ENCODE measurements at regions not wholly inside any gene's neighbourhood (a gene's known extent, or its start where the extent isn't known, plus 50 kb on each side); places are given as distances from the start of the nearest gene placed in this dataset.

GRCh38 chr3:181274025-181274424, 284.5 kb upstream of the DNAJC19 start:
- Histone ChIP-seq H3K9me3 (ENCODE audit: low read depth, low read length, poor library complexity, severe bottlenecking) (no peaks in the 10 kb centered on the region), H3K4me1 (ENCODE audit: insufficient read depth, low read length, poor library complexity, severe bottlenecking) (no peaks in the 10 kb centered on the region), H3K36me3 (ENCODE audit: insufficient read depth, low read length, poor library complexity, severe bottlenecking) (no peaks in the 10 kb centered on the region), H3K27ac (ENCODE audit: low read depth, low read length, poor library complexity, severe bottlenecking) (no peak overlapping the region), H3K4me3 (ENCODE audit: low read depth, low read length, poor library complexity, severe bottlenecking) (no peak overlapping the region), H3K27me3 (replicated peaks; ENCODE audit: insufficient read depth, low read depth, low read length, poor library complexity) (peaks cover 43% of the 10 kb centered on the region)
- no peak for DNase-seq (ENCODE audit: low spot score)
- intact Hi-C loops (cut with micrococcal nuclease; ENCODE audit: unreplicated experiment): no loop called here
- ChIA-PET POLR2A (ENCODE audit: low non-redundant PET) (no interaction called here), CTCF (no interaction called here)
- BruUV-seq (replicated peaks): no TSS peak
- TF ChIP-seq EZH2 (IDR thresholded peaks at IDR 0.05; ENCODE audit: borderline replicate concordance, low read depth, low read length, poor library complexity, severe bottlenecking) (no peak), CTCF (conservative IDR thresholded peaks at IDR 0.05; ENCODE audit: low read depth, low read length) (no peak)

- Histone ChIP-seq H3K9me3 (ENCODE audit: low read depth, low read length, poor library complexity, severe bottlenecking) (no peaks in the 10 kb centered on the region), H3K27me3 (replicated peaks; ENCODE audit: insufficient read depth, low read depth, low read length, poor library complexity) (peaks cover 17% of the 10 kb centered on the region), H3K36me3 (ENCODE audit: insufficient read depth, low read length, poor library complexity, severe bottlenecking) (no peaks in the 10 kb centered on the region), H3K27ac (ENCODE audit: low read depth, low read length, poor library complexity, severe bottlenecking) (no peak overlapping the region), H3K4me1 (ENCODE audit: insufficient read depth, low read length, poor library complexity, severe bottlenecking) (no peaks in the 10 kb centered on the region), H3K4me3 (ENCODE audit: low read depth, low read length, poor library complexity, severe bottlenecking) (no peak overlapping the region)
- TF ChIP-seq CTCF (conservative IDR thresholded peaks at IDR 0.05; ENCODE audit: low read depth, low read length) (no peak), EZH2 (IDR thresholded peaks at IDR 0.05; ENCODE audit: borderline replicate concordance, low read depth, low read length, poor library complexity, severe bottlenecking) (no peak)
- ChIA-PET CTCF (no interaction called here), POLR2A (ENCODE audit: low non-redundant PET) (no interaction called here)
- no TSS peak for BruUV-seq (replicated peaks)
- intact Hi-C loops (cut with micrococcal nuclease; ENCODE audit: unreplicated experiment): no loop called here
- no peak for DNase-seq (ENCODE audit: low spot score)
Measured at GRCh38 chr3:181267312-181267711, 277.8 kb upstream of the DNAJC19 start.

GRCh38 chr3:181265750-181266333, 276.3 kb upstream of the DNAJC19 start:
- Histone ChIP-seq H3K27ac (ENCODE audit: low read depth, low read length, poor library complexity, severe bottlenecking) (no peak overlapping the region), H3K9me3 (ENCODE audit: low read depth, low read length, poor library complexity, severe bottlenecking) (no peaks in the 10 kb centered on the region), H3K36me3 (ENCODE audit: insufficient read depth, low read length, poor library complexity, severe bottlenecking) (no peaks in the 10 kb centered on the region), H3K27me3 (replicated peaks; ENCODE audit: insufficient read depth, low read depth, low read length, poor library complexity) (peaks cover 17% of the 10 kb centered on the region), H3K4me3 (ENCODE audit: low read depth, low read length, poor library complexity, severe bottlenecking) (peak overlapping the region; percentile 34), H3K4me1 (ENCODE audit: insufficient read depth, low read length, poor library complexity, severe bottlenecking) (no peaks in the 10 kb centered on the region)
- TF ChIP-seq CTCF (conservative IDR thresholded peaks at IDR 0.05; ENCODE audit: low read depth, low read length): no peak
- no peak for TF ChIP-seq EZH2 (IDR thresholded peaks at IDR 0.05; ENCODE audit: borderline replicate concordance, low read depth, low read length, poor library complexity, severe bottlenecking)
- CTCF ChIA-PET: no interaction called here
- intact Hi-C loops (cut with micrococcal nuclease; ENCODE audit: unreplicated experiment): no loop called here
- no TSS peak for BruUV-seq (replicated peaks)
- POLR2A ChIA-PET (ENCODE audit: low non-redundant PET): no interaction called here
- DNase-seq (ENCODE audit: low spot score): no peak

All from A673 (cell line).